Right ventricle myocardium inferior (tissue), 1 donor: ENCODE measurements at regions not wholly inside any gene's neighbourhood (a gene's known extent, or its start where the extent isn't known, plus 50 kb on each side); places are given as distances from the start of the nearest gene placed in this dataset.

Source experiments
- ATAC-seq: fragments of 200-7000 bp; cut with Tn5 transposase; one replicate; pipeline ENCODE4 v1.9.1; 2020; ENCODE audit warnings: mild to moderate bottlenecking, moderate library complexity
- DNase-seq: peaks from one replicate; pipeline ENCODE4 v3.0.0; 2021; ENCODE audit errors: missing footprints
- intact Hi-C: fragments of 100-400 bp; cut with DNase I; formaldehyde crosslinking; loops from one replicate; pipeline ENCODE4 v1.11.0; 2022
- donor health status: DM: no; HTN: yes; CAD: no; lungs with severe emphysema.

GRCh38 chrX:40465735-40466551, 114.8 kb upstream of the ATP6AP2 start:
- DNase-seq (no peak), ATAC-seq (peak; percentile 15)
- intact Hi-C loops: loop anchor here (5.0 kb wide), 1 partner anchor 654 kb away; no protein-coding TSS in a partner anchor

GRCh38 chrX:40462795-40463194, 118.0 kb upstream of the ATP6AP2 start:
- ATAC-seq: no peak
- no peak for DNase-seq
- intact Hi-C loops: no loop called here

- DNase-seq (no peak), ATAC-seq (no peak)
- intact Hi-C loops: no loop called here
Observed at GRCh38 chrX:40460926-40461325, 119.8 kb upstream of the ATP6AP2 start.

GRCh38 chrX:40459571-40460158, 121.1 kb upstream of the ATP6AP2 start:
- intact Hi-C loops: no loop called here
- DNase-seq: no peak
- ATAC-seq: no peak

GRCh38 chrX:40457406-40457805, 123.4 kb upstream of the ATP6AP2 start:
- ATAC-seq: no peak
- DNase-seq: no peak
- intact Hi-C loops: no loop called here

GRCh38 chrX:40452031-40452430, 128.7 kb upstream of the ATP6AP2 start:
- ATAC-seq: no peak
- intact Hi-C loops: no loop called here
- DNase-seq: no peak

GRCh38 chrX:40449956-40450706, 130.6 kb upstream of the ATP6AP2 start:
- intact Hi-C loops: no loop called here
- DNase-seq: no peak
- ATAC-seq: no peak

GRCh38 chrX:40449396-40449795, 131.4 kb upstream of the ATP6AP2 start:
- ATAC-seq: no peak
- DNase-seq: no peak
- intact Hi-C loops: no loop called here

GRCh38 chrX:40448793-40449192, 132.0 kb upstream of the ATP6AP2 start:
- DNase-seq: no peak
- intact Hi-C loops: no loop called here

GRCh38 chrX:40446921-40447320, 133.8 kb upstream of the ATP6AP2 start:
- intact Hi-C loops: no loop called here
- no peak for DNase-seq
- no peak for ATAC-seq

More at GRCh38 chrX:40448793-40449192, 132.0 kb upstream of the ATP6AP2 start:
- no peak for ATAC-seq

- intact Hi-C loops: no loop called here
- ATAC-seq (no peak), DNase-seq (no peak)
Observed at GRCh38 chrX:40445691-40446090, 135.1 kb upstream of the ATP6AP2 start.

- DNase-seq (no peak), ATAC-seq (no peak)
- intact Hi-C loops: no loop called here
Observed at GRCh38 chrX:40444798-40445496, 135.8 kb upstream of the ATP6AP2 start.

- no peak for ATAC-seq
- DNase-seq: no peak
- intact Hi-C loops: no loop called here
Observed at GRCh38 chrX:40444133-40444532, 136.6 kb upstream of the ATP6AP2 start.

- ATAC-seq (no peak), DNase-seq (no peak)
- intact Hi-C loops: no loop called here
Observed at GRCh38 chrX:40440866-40441265, 139.9 kb upstream of the ATP6AP2 start.

- no peak for ATAC-seq
- intact Hi-C loops: no loop called here
Observed at GRCh38 chrX:40439625-40440532, 140.9 kb upstream of the ATP6AP2 start.

GRCh38 chrX:40437348-40437747, 143.4 kb upstream of the ATP6AP2 start:
- no peak for DNase-seq
- intact Hi-C loops: no loop called here
- no peak for ATAC-seq

More at GRCh38 chrX:40439625-40440532, 140.9 kb upstream of the ATP6AP2 start:
- no peak for DNase-seq

- DNase-seq: no peak
- intact Hi-C loops: no loop called here
- ATAC-seq: peak; percentile 75
Observed at GRCh38 chrX:40434947-40435346, 145.8 kb upstream of the ATP6AP2 start.

- no peak for DNase-seq
- ATAC-seq: no peak
- intact Hi-C loops: no loop called here
Observed at GRCh38 chrX:40434443-40434842, 146.3 kb upstream of the ATP6AP2 start.
